HG02943 (cell line): ENCODE measurements at regions not wholly inside any gene's neighbourhood (a gene's known extent, or its start where the extent isn't known, plus 50 kb on each side); places are given as distances from the start of the nearest gene placed in this dataset.
"Not testable (repeated sequence)": the region's sequence is repeated elsewhere in the genome, so short reads cannot be mapped to it uniquely, and the experiment has no call there.

Source experiments
- ATAC-seq: cut with Tn5 transposase; IDR thresholded peaks from one replicate; pipeline ENCODE4 v1.9.1; 2021; ENCODE audit warnings: mild to moderate bottlenecking, low read depth, moderate library complexity; ENCODE audit not compliant: unreplicated experiment

- not testable (repeated sequence) for ATAC-seq
Measured at GRCh38 chr2:16199241-16199640, 258.9 kb downstream of the MYCN start.

DNA sequence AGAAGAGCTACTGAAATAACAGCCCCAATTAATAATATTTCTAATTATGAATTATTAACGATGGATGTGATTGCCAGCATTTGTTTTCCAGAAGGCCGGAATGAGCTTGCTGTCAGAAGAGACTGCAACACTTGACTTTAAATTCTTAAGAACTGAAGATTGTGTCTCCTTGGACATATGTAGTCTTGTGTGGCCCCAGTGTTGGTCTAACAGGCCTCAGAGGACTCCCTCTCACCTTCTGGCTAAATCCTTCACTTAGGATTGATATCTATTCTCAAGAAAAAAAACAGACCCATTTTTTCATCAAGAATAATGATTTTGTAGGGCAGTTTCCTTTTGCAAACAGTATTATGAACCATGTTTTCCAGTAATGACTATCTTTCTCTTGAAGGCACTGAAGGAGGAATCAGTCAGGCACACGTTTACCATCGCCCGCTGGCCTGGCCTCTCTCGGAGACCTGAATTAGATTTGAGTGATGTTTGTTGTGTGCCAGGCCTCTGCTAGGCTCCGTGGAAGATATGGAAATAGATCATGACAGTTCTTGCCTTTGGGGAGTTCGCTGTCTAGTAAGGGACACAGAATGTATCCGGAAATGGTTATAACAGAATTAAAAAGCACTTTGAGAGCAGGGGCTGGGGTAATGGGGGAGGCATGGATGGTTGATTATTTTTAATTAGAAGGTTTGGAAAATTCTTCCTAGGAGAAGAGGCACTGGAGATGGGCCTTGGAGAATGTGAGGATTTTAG lies 258.0 kb downstream of the MYCN start:
- ATAC-seq = no peak

DNA sequence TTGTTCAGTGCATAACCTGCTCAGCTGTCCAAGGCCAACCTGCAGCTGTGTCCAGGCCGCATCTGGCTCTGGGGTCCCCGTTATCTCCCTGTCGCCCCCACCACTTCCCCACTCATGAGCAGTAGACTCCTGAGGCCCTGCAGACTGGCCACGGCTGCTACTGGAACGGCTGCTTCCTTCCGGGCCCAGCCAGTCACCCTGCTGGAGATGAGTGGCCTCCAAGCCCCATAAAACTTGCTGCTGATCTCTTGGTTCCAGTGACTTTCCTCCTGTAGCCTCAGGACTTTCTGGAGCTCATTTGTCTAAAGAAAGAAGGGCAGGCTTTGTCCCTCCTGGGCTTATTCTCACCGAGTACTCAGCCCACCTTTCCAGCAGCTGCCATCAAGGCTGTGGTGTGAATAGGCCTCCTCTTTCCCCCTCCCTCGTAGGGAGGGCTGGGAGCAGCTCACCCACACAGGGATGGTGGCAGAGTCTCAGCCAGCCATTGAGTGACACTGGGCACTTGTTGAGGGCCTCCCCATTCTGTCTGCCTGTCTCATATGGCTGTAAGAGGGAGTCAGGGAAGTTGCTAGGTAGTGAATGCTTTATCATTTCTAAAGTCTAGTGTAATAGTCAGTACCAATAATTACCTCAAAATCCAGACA lies 257.3 kb downstream of the MYCN start:
- no peak for ATAC-seq

- no peak for ATAC-seq
Measured at GRCh38 chr2:16196687-16197503, 256.5 kb downstream of the MYCN start.

DNA sequence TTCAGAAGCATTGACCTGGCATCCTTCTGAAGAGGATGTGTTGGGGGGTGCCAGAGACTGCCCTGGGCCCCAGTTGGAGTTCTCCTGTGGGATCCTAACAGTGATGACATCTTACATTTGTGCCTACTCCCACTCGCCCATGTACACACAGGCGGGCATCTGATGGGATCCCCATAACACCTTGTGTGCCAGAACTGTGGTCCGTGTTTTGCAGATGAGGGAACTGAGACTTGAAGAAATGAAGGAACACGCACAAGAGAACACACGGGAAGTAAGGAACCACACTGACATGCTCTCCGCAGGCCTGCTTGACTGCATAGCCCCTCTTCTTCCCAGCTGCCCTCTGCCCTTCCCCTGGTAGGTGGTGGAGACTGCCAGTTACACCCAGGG lies 255.3 kb downstream of the MYCN start:
- no peak for ATAC-seq

DNA sequence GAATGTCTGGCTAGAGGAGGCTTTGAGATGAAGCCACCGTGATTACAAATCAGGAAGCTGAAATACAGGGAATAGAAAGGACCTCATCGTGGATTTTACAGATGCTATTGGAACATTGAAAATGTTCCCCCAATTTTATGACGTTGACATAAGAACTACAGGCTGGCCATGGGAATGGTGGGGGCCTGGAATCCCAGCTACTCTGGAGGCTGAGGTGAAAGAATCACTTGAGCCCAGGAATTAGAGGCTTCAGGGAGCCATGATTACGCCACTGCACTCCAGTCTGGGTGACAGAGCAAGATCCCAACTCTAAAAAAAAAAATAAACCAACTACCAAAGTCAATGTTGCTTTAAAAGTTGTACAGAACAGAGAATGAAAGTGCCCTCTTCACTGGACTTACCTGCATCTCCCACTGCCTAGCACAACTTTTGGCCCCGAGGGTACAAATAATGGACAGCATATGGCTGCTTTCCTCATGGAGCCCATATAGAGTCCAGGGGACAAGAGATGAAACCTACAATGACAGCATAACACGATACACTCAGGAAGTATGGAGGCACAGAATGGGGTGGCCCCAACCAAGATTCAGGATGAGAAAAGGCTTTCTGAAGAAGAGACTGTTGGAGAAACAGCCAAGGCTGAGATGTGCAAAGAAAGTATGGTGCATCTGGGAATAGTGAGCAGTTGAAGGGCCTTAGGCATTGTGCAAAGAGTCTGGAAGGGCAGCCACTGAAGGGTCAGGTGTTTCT lies 254.8 kb downstream of the MYCN start:
- ATAC-seq = no peak

GRCh38 chr2:16194530-16194929 lies 254.2 kb downstream of the MYCN start:
- no peak for ATAC-seq

- ATAC-seq = no peak
Measured at GRCh38 chr2:16194096-16194390, 253.7 kb downstream of the MYCN start.

DNA sequence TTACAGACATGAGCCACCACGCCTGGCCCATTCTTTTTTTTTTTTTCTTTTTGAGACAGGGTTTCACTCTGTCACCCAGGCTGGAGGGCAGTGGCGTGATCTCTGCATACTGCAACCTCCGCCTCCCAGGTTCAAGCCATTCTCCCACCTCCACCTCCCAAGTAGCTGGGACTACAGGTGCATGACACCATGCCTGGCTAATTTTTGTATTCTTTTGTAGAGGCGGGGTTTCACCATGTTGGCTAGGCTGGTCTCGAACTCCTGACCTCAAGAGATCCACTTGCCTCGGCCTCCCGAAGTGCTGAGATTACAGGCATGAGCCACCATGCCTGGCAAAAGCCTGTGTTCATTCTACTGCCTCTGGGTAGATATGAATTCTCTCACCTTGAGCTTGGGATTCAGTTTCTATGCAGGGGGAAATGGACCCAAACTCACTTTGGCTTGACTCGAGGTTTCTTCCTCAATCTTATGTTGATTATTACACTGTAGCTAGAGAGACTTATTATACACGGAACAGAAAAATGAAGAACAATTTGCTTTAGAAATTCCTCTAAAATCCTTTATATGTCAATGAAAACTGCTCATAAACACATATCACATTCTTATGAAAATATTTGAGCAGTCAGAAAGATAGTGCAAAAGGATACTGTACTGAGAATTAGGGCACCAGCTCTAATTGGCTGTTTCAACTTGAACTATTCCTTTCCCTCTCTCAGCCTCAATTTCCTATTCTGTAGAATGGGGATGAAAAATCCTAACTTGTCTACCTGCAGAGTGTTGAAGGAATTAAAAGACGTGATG lies 252.3 kb downstream of the MYCN start:
- ATAC-seq = no peak

DNA sequence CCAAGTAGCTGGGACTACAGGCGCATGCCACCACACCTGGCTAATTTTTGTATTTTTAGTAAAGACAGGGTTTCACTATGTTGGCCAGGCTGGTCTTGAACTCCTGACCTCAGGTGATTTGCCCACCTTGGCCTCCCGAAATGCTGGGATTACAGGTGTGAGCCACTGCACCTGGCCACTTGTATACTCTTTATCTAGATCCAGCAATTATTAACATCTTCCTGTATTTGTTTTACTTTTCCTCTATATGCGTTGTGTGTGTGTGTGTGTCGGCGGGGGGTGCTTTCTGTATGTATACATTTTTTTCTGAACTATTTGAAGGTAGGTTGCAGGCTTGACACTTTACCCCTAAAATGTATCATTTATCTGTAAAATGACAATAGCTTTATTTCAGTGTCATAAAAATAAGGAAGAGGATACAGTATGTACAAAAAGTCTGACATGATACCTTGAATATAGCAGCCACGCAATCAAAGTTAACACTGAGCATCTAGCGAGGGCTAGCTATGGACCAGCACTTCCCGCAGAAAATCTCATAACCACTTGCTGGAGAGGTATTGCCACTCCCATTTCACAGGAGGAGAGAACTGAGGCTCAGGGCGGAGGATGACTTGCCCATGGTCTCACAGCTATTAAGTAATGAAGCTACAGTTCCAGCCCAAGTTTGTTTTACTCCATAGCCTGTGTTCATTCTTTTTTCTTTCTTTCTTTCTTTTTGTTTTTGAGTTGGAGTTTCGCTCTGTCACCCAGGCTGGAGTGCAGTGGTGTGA lies 251.3 kb downstream of the MYCN start:
- ATAC-seq = no peak

DNA sequence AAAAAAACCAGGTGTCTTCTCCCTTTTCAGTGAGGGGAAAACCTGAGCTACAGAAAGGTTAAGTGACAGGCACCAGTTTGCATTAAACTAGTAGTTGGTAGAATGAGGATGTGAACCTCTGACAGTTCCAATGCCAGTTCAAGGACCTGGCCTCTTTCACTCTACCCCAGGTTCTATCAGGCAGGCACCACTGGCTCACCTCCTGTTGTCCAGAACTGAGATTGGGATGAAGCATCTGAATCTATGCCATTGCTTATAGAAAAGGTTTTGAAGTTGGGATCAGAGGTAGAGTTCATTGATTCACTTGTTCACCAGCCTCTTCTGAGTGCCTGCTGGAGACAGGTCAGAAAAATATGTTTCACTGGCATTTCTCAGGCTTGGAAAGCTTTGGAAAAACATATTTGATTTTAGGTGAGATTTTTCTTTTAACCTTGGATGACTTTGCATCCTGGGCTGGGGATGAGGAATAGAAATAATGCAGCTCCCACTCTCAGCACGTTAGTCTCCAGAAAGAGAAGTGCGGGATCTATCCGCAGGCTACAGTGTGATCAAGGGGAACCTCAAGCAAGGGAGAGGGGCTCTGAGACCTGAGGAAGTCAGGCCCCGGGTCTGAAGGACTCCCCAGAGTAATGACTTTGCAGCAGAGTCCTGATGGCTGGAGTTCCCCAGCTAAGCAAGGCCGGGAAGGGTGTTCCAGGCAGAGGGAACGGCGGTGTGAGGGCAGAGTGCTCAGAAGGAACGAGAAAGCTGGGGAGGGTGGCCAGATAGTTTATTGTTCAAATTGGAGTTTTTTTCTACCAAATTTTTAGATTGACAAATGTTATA lies 250.3 kb downstream of the MYCN start:
- no peak for ATAC-seq

- no peak for ATAC-seq
Measured at GRCh38 chr2:16189836-16190160, 249.4 kb downstream of the MYCN start.

DNA sequence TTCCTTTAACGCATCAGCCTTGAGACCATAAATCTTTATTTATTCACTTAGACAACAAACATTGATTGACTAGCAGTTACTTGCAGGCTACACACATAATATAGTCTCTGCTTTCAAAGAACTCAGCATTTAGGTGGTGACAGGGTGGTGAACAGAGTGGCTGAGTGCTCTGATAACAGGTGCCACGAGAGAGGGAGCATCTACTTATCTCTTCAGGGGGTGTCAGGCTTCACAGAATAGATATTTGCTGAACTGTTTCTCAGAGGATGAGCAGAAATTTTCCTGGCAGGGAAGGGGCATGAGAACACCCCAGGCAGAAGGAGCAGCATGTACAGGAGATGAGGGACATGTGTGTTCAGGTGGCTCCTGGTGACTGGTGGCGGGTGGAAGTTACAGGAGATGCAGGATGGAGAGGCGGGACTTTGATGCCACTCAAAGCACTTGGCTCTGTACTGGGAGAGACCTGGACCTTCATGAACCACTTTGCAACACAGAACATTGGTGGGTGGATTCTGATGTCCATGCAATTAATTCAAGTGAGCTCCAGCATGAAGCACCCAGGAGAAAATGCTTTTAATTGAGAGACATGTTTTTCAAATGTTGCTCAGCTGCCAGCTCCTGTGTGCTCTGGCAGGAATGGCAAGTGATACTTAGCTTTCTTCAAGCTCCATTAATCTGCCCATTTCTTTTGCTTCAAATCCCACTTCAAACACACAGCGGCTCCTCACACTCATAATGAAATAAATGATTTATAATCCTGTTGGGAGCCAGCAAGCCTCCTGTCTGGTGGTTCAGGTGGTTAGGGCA lies 248.9 kb downstream of the MYCN start:
- ATAC-seq = no peak

GRCh38 chr2:16188261-16188890 lies 248.0 kb downstream of the MYCN start:
- ATAC-seq = no peak

DNA sequence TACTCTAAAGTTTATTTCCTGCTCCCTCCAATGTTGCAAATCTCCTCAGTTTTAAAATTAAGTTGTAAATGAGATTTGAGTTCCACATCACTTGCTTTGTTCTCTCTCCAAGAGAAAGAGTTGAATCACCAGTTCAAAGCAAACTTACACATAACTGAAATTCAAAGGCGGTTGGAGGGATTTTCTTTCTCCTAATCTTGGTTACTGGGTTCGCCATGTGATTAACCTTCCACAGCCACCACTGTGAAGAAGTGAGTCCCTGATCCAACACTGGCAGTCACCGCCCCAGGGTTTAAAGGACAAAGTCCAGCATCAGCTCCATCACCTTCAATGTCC lies 247.1 kb downstream of the MYCN start:
- no peak for ATAC-seq

DNA sequence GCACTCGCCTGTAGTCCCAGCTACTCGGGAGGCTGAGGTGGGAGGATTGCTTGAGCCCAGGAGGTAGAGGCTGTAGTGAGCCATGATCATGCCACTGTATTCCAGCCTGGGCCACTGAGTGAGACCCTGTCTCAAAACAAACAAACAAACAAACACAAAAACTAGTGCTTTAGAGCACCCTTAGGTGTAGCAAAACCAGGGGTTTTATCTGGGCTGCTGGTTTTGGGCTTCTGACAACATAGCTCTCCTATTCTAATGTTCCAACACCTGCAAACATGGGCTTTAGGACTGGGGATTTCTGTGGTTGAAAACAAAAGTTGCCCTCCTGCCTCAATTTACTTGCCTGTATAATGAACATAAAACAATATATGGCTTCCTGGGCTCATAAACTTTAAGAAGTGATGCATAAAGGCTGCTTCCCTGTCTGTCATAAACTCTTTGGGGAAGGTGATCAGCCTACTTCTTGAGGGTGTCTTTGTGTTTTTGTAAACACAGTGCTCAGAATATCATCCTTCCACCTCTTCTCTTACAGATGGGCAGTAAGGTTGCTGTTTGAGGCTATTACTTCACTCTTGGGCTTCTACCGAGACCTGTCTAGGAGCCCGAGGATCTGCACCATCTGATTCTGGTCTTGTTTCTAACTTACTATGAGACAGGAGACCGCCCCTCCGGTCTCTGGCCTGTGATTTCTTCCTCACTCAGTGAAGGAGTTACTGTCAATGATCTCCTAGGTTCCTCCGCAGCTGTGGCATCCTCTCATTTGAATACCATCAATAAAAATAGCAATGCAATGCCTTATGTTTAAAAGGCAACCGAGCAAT lies 246.5 kb downstream of the MYCN start:
- no peak for ATAC-seq

DNA sequence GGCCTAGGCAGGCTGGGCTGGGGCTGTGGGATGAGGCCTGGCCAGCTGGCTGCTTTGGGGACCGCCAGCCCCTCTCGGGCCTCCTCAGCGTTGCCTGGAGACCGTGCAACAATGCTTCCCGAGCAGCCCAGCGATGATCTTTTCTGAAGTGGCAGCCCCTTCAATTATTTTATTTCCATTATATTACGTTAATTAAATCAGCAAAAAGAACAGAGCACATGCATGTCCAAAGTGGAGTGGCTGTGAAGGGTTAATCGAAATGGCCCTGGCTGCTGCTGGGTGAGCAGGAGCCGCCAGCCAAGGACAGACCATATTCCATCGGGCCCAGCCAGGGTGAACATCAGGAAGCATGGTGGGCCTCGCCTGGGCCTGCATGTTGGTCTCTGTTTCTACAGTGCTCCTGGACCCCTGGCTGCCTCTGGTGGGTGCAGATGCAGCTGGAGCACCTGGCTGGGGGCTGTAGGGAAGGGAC lies 245.5 kb downstream of the MYCN start:
- no peak for ATAC-seq
